HG02610 (cell line): ENCODE measurements at regions not wholly inside any gene's neighbourhood (a gene's known extent, or its start where the extent isn't known, plus 50 kb on each side); places are given as distances from the start of the nearest gene placed in this dataset.
A peak's percentile ranks its signal among the peaks of the same experiment; 100 is the strongest.
"Not testable (repeated sequence)": the region's sequence is repeated elsewhere in the genome, so short reads cannot be mapped to it uniquely, and the experiment has no call there.

Experiments used
- ATAC-seq: cut with Tn5 transposase; IDR thresholded peaks from one replicate; pipeline ENCODE4 v1.9.1; 2021; ENCODE audit warnings: mild to moderate bottlenecking, moderate library complexity; ENCODE audit not compliant: unreplicated experiment

DNA sequence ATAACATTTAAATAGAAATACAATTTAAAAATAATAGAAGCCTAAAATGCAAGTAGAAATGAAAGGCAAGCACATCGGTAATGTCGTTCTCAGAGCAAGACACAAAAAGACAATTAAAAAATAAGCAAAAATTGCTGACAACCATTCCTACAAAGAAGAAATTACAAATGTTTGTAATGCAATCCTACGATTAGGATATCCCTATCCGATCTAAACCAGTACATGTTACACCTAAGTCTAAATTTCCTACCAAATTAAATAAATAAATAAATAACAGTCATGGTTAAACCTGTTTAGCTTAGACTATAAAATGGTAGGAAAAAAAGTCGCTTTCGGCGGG is 90.0 kb downstream of the ANXA2R start:
- ATAC-seq, result no peak

DNA sequence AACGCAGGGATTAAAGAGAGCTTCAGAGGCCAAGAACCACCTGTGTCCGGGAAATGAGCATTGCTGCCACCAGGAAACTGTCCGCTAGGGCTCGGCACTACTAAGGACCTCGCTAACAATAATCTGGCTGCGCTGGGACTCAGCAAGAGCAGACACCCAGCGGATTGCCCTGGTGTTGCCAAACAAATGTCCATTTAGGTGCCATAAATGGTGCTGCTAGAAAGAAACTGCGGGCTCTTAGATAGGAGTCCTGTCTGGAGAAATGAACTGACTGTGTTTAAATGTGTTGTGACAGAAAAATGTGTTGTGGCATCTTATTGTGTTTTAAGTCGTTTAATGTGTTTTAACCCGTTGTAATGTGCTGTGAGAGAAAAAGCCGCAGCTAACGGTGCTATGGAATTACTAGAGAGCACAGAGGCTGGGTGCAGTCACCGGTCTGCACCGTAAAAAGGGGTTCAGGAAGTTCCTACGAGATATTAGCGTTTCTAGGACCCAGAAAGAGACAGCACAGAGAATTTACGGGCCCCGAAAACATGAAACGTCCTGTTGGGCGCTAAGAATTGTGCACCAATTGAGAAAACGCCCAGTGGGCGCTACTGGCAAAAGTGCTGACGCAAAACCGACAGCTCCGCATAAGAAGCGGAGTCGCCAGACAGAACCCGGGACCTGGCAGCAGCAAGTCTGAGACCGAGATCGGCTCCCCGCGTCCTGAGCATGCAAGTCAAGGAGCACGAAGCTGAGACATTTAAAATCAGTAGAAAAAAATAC is 90.6 kb downstream of the ANXA2R start:
- peak; percentile 58 for ATAC-seq

DNA sequence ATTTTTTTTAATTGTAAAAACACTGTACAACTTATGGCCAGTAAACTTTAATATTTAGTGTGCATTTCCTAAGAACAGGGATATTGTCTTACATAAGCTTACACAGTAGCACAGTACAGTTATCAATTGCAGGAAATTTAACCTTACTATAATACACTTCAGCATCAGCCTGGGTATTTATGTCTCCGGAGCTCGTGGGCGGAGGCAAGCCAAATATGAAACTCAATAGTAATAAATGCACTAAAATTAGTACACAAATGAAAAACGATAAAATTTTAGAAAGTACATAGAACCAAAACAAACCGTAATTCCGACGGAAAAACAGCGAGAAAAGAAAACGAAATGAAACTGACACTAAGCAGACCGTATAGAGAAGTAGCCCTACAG is 91.2 kb downstream of the ANXA2R start:
- peak; percentile 14 for ATAC-seq

DNA sequence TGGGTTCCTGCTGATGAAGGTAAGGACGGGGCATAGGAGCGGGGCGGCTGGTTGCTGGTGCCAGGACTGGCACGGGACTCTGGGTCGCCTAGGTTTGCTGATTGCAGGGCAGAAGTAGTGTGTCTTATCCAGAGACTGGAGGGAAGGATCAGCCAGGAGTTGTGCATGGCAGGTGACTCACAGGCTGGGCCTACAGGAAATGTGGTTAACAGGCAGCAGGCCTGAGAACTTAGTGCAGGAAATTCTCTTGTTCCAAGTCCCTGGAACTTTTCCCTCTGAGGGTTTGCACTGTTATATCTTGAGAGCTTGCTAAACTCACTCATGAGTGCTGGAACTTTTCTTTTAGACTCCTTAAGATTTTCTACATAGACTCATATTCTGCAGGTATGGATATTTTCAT is 95.1 kb downstream of the ANXA2R start:
- no peak for ATAC-seq

DNA sequence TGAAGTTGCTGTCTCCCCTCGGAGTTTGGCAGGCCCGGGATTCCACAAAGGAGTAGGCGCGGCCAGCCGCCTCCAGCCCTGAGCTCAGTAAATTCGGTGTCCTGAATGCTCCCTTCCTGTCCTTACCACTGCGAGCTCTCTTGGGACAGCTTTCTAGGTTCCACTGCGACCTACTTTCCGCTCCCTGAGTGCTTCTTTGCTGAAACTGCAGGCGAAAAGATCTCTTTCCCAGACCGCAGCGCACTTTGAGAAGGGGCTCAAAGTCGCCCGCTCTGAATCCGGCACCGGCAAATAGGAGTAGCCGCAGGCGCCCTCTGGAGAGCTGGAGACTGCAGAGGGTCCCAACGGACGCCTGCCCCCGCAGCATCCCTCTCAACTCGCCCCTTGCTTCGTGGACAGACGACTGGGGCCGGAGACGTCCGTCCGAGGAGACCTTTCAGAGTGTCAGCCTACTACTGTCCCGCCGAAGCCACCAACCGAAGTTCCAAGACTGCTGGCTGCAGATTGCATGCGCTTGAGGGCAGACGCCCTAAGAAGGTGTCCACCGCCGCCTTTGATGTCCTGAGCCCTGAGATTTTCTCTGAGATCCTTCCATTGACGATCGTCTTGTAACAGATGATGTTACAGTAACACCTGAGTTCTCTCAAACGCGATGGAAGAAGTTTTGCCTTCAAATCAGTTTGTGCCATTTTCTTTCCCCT is 96.0 kb downstream of the ANXA2R start:
- no peak for ATAC-seq

DNA sequence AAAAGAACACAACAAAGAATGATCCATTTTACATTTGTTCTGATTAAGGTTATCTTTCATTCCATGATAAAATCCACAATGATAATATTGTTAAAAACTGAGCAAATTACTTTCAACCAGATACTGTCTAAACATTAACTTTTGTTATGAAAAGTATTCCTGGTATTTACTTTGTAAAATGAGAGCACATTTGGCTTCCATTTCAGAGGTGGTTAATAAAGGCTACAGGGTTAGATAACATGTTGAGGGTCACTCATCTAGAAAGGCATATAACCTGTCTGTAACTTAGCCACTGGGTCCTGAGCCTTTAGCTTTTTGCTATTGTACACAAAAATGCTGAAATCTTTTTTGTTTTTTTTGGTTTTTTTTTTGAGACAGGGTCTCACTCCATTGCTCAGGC is 99.3 kb downstream of the ANXA2R start:
- no peak for ATAC-seq

DNA sequence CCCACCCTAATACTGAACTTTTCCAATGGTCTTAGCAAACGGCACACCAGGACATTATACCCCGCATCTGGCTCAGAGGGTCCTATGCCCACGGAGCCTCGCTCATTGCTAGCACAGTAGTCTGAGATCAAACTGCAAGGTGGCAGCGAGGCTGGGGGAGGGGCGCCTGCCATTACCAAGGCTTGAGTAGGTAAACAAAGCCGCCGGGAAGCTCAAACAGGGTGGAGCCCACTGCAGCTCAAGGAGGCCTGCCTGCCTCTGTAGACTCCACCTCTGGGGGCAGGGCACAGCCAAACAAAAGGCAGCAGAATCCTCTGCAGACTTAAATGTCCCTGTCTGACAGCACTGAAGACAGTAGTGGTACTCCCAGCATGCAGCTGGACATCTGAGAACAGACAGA is 108.1 kb downstream of the ANXA2R start:
- not testable (repeated sequence) for ATAC-seq

DNA sequence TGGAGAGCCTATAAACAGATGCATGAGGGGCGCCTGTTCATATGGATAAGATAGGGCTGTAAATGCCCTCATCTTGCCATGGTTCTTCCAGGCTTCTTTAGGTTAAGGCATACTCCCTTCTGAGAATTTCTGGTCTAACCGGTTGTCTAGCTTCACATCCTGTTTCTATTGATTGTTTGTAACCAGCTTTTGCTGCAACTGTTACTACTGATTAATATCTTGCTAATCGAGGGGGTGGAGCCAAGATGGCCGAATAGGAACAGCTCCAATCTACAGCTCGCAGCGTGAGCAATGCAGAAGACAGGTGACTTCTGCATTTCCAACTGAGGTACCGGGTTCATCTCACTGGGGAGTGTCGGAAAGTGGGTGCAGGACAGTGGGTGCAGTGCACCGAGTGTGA is 108.7 kb downstream of the ANXA2R start:
- not testable (repeated sequence) for ATAC-seq

DNA sequence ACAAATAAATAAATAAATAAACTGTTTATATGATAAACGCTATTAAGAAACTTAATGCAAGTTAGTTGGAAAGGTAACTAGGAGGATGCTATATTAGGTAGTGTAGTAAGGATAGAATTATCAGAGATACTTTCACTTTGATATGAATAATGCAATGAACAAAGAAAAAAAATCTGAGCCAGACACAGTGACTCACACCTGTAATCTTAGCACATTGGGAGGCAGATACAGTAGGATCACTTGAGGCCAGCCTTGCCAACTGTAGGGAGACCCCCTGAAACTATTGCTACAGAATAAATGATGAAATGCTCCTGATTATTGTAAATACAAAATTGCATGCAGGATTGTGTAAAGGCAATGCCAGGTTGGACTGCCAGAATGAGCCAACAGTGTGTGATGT is 109.2 kb downstream of the ANXA2R start:
- no peak for ATAC-seq

DNA sequence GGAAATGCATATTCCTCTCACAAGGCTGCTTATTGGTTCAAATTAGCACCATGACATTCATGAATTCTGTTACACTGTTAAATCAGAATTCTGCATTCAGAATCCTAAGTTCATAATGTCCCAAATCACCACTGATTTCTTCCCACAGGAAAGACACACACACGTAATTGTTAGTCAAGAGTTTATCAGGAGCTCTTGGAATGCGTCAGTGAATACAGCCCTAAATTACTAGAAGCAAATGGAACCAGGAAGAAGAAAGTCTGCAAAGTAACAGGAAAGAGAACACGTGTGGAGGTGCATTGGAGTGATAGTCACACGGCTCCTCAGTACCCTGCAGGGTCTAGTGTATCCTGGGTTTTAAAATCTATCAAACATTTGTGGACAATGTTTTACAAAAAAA is 110.2 kb downstream of the ANXA2R start:
- no peak for ATAC-seq

DNA sequence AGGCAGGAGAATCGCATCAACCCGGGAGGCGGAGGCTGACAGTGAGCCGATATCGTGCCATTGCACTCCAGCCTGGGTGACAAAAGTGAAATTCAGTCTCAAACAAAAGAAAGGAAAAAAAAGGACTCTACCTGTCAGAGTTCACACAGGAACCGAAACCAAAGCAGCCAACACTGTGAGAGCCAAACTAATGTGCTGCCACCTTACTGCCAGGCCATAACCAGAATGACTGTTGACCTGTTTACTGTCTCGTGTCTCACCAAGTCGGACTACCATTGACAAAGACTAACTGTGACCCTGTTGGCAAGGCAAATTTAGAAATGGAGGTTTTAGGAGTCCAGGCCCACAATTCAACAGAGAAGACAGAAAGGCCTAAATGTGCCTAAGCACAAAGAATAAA is 112.4 kb downstream of the ANXA2R start:
- peak; percentile 81 for ATAC-seq

DNA sequence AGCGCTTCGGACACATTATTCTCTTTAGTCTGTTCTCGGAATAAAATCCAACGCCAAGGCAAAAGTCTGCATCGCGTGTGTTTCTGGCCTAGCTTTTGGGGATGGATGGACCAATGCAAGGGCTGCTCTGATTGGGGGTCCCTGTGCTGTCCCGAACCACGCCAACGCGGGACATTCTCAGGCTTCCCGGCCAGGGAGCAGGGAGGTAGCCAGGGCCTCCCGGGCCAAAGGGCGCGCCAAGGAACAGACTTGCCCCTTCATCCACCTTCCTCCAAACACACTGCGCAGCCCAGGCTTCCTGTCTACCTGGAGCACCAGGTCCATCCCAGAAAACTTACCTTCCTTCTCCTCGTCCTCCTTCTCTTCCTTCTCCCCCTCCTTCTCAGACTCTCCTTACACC is 113.0 kb upstream of the SELENOP start:
- ATAC-seq, result no peak

DNA sequence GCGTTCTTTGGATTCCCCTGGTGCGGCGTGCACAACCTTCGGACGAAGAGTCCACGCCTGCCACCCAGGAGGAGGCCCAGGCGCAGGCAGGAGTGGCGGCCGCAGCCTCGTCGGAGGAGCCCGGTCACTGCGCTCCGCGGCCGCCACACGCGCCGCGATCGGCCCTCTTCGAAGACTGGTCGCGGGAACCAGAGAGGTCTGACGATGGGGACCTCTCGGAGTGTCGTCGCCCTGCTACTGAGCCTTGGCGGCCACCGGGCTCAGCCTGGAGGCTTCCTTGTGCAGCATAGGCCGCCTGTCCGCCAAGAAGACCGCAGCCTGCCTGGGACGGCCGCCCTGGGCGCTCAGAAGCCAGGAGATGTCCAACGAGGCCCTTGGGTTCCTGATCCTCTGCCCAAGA is 112.5 kb upstream of the SELENOP start:
- no peak for ATAC-seq

DNA sequence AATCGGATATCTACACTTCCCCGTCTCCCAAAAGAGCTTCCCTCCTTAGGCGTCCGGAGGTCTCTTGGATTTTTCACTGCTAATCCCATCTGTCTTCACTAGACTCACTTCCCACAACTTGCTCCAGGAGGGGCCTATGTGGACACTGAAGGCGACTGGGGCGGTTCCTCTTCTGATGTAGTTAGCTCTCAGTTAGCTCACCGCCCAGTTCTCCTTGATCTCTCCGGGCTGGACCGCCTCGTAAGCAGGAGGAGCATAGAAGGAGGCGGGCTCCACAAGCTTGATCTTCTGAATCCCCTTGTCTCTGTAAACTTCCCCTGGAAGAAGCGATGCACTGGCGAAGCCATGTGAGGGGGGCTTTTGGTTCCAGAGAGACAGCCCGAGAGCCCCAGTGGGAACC is 112.0 kb upstream of the SELENOP start:
- ATAC-seq, result no peak

DNA sequence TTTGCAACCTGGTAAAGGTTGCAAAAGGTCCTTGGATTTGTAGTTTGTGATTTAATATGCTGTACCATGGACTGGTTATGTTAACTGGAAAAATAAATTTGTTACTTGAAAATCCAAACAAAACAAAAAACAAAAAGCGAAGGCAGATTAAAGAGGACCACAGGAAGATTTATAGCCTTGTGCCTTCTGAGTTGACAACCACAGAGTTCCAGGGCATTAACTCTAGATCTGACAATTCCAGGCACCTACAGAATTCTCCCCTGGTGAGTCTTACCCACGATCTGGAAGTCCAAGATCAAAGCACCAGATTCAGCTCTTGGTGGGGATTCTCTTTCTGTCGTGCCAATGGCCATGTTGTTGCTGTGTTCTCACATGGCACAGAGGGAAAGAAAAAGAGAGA is 107.9 kb upstream of the SELENOP start:
- no peak for ATAC-seq

DNA sequence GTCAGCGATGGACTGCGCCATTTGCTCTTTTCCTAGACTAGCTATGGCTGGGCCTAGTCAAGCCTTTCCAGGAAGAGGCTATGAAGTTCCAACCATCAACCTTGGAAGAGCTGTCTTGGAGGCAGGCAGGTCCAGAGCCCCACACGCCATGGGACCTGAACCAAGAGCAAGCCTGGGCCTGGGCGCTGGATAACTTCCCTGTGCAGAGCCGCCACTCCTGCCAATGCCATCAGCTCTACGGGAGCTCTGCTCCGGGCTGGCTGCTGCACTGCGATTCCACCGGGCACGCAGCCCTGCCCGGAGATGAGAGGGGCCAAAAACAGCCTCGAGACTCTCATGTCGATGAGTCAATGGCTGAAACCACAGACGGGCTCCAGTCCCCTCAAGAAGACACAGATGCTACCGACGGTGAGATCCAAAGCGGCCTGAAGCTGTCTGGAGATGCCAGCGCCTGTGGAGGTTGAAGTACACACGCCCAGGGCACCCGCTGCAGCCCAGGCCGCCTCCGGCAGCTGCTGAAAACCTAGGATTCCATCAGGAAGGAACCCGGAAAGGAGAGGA is 103.7 kb upstream of the SELENOP start:
- no peak for ATAC-seq

DNA sequence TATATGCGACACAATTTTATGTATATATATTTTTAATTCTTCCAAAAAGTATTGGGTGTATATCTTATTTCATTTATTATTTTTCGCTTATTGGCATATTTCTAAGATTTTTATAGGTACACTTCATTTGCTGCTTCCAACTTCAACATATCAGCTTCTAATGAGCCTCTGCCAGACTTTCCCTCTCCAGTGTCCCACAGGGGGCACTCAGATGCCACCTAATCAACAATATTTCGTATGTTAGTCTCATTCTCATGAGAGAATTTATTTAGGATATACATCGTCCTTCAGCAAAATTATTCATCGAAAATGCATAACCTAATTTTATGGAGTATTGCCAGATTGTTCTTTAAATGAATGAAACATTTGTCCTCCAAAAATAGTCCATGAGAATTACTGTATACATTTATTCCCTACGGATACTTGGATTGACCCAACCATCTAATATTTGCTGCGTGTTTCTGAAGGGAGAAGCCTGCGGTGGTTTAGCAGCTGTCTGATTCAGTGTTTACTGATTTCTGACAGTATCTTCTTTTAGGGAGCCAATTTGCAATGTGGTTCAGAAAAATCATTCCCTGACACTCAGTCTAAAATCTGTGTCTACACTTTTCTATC is 100.6 kb upstream of the SELENOP start:
- no peak for ATAC-seq

DNA sequence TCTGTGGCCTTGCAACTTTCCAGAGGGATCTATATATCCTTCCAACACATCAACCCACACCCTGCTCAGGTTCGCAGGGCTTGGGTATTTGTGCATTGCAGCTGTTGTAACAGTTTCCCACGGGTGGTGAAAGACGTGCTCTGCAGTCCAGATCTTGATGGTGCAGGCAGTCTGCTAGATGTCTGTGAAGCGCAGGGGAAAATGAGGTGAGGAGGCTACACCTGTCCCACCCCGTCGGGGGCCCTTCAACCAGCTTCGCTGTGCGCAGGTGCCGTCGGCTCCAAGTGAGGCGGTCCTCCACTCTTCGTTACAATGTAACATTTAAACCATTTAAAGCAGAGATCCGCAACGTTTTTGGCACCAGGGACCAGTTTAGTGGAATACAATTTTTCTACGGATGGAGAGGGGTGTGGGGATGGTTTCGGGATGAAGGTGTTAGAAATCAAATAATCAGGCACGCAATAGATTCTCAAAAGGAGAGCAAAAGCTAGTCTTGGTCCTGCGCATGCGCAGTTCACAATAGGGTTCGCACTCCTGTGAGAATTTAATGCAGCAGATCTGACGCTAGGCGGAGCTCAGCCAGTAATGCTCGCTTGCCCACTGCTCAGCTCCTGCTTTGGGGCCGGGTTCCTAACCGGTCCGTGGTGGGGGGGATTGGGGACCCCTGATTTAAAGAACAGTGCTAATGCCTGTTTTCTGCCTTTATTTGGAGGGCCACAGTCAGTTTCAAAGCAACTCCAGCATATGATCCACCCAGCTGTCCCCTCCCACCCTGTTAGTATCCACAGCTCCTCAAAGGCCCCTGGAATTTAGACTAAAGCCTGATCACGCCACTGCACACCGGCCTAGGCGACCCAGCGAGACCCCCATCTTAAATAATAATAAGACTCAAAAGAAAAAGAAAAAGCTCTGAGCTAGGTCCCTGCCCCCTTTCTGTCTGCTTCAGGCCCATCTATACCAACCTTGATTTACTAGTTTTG is 97.1 kb upstream of the SELENOP start:
- ATAC-seq, result peak; percentile 86

DNA sequence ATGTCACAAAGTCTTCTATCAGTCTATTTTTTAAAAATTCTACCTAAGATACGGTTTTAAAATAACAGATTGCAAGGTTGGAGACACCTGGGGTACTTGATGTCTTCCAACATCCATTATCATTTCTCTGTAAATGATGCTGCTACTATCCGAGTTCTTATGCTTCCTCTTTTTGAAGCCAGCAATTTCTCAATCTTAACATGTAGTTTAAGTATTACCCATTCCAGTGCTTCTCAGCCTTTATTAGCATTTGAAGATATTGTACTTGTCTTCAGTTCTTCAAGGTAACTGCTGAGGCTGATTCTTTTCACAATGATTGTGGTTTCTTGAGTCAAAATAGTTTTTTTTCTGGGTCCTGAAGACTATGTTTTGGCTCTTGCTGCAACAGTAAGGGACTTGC is 96.4 kb upstream of the SELENOP start:
- ATAC-seq, result peak; percentile 31

DNA sequence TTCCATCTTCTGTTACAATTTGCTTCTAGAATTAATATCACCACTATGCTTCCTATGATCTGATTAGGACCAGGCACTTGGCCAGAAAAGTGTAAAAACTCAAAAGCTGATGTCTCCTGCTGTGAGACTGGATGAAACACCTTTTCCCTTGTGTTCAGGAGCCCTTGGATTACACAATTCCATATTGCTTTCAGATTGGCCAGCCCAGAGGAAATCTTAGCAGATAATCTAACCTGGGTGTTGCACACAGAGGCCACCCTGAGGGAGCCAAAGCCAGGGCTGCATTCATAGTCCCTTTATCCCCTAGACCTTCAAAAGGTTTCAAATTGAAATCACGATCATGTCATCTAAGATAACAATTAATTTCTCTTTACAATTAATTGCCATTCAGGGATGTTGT is 94.1 kb upstream of the SELENOP start:
- no peak for ATAC-seq

DNA sequence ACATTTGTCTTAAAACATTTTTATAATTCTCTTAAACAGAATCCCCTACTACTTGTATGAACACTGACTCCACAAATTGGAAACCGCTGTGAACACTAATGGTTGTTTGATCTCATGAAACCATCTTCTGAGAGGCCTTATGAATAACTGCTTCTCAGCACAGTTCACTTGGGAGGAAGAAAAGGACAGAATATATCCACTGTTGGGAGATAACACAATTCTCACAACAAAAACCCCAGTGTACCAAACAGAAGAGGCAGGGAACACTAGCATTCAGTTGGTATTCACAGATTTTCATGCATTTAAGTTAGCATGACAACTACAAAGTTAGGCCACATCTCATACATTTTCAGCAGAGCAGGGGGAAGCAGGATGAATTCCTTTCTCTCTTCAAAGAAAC is 89.0 kb upstream of the SELENOP start:
- ATAC-seq, result no peak
